ENCODE measurements at regions not wholly inside any gene's neighbourhood (a gene's known extent, or its start where the extent isn't known, plus 50 kb on each side); places are given as distances from the start of the nearest gene placed in this dataset.
"Not testable (repeated sequence)": the region's sequence is repeated elsewhere in the genome, so short reads cannot be mapped to it uniquely, and the experiment has no call there.

GRCh38 chr17:31605761-31606160 is 214.3 kb downstream of the RAB11FIP4 start:
- Histone ChIP-seq H3K36me3 (no peaks in the 10 kb centered on the region), H3K4me1 (no peaks in the 10 kb centered on the region), H3K27ac (no peak overlapping the region), H3K9ac (ENCODE audit: low read depth in 2 of 2, low read length in 2 of 2) (no peak overlapping the region), H3K4me3 (no peak overlapping the region), H3K27me3 (no peaks in the 10 kb centered on the region), H3K9me3 (no peaks in the 10 kb centered on the region)
- no peak for DNase-seq
- TF ChIP-seq, protein P1, sequence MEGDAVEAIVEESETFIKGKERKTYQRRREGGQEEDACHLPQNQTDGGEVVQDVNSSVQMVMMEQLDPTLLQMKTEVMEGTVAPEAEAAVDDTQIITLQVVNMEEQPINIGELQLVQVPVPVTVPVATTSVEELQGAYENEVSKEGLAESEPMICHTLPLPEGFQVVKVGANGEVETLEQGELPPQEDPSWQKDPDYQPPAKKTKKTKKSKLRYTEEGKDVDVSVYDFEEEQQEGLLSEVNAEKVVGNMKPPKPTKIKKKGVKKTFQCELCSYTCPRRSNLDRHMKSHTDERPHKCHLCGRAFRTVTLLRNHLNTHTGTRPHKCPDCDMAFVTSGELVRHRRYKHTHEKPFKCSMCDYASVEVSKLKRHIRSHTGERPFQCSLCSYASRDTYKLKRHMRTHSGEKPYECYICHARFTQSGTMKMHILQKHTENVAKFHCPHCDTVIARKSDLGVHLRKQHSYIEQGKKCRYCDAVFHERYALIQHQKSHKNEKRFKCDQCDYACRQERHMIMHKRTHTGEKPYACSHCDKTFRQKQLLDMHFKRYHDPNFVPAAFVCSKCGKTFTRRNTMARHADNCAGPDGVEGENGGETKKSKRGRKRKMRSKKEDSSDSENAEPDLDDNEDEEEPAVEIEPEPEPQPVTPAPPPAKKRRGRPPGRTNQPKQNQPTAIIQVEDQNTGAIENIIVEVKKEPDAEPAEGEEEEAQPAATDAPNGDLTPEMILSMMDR (IDR thresholded peaks at IDR 0.05): no peak
- intact Hi-C loops (cut with DNase I): no loop called here

DNA sequence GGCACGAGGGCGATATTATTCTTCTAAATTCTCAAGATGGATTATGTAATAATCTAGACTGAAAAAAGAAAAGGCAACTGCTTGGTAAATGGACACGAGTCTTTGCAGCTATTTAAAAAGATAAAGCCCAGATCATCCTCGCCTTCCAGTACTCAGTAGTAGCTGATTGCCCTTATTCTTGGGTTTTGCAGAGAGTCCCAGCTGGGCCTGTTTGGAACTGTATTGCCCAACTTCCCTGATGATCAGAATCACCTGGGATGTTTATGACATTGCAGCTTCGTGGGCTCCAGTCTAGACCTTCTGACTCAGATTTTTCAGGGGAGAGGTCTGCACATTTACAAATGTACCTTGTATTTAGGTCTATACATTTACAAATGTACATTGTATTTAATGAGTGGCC is 213.5 kb downstream of the RAB11FIP4 start:
- TF ChIP-seq, protein P1 (IDR thresholded peaks at IDR 0.05): no peak
- Histone ChIP-seq H3K4me1 (no peaks in the 10 kb centered on the region), H3K27ac (no peak overlapping the region), H3K27me3 (no peaks in the 10 kb centered on the region), H3K4me3 (no peak overlapping the region), H3K36me3 (no peaks in the 10 kb centered on the region), H3K9ac (ENCODE audit: low read depth in 2 of 2, low read length in 2 of 2) (no peak overlapping the region), H3K9me3 (no peaks in the 10 kb centered on the region)
- intact Hi-C loops (cut with DNase I): no loop called here
- DNase-seq: no peak

- H3K27me3 ChIP-seq; H3K4me1 ChIP-seq; H3K4me3 ChIP-seq; H3K36me3 ChIP-seq; H3K9ac ChIP-seq (ENCODE audit: low read depth in 2 of 2, low read length in 2 of 2); intact Hi-C loops (cut with DNase I); H3K27ac ChIP-seq; DNase-seq; H3K9me3 ChIP-seq: not testable (repeated sequence)
Observed at GRCh38 chr17:31600144-31600543, 208.7 kb downstream of the RAB11FIP4 start.

DNA sequence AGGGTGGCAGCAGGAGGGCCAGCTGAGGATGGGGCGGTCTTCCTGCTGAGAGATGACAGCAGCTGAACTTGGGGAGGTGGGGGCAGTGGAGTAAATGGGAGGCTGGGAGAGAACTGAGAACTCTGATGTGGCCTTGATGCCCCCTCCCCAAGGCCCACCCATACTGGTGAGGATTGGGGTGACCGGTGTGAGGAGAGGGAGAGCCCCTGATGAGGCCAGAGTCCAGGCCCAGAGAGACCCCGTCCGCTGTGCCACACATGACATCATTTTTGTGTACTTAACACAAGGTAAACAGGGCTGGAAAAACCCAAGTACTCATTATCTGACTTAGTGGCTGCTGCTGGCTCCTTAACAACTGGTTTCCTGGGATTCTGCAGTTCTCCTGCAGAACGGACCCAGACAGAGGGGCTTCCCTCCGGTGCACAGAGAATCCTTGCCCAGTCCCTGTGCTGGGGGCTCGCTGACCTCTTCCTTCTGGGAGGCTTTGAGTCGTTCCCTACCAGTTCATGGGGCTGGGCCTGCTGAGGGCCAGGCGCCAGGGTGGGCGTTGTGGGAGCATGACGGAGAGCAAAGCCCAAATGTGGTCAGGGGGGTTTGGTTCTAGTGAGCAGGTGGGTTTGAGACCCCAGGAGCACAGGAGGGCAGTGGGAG is 207.6 kb downstream of the RAB11FIP4 start:
- Histone ChIP-seq H3K9ac (ENCODE audit: low read depth in 2 of 2, low read length in 2 of 2) (no peak overlapping the region), H3K27me3 (no peaks in the 10 kb centered on the region), H3K9me3 (no peaks in the 10 kb centered on the region), H3K27ac (no peak overlapping the region), H3K36me3 (no peaks in the 10 kb centered on the region), H3K4me3 (no peak overlapping the region), H3K4me1 (no peaks in the 10 kb centered on the region)
- intact Hi-C loops (cut with DNase I): no loop called here
- TF ChIP-seq, protein P1 (IDR thresholded peaks at IDR 0.05): no peak
- no peak for DNase-seq

DNA sequence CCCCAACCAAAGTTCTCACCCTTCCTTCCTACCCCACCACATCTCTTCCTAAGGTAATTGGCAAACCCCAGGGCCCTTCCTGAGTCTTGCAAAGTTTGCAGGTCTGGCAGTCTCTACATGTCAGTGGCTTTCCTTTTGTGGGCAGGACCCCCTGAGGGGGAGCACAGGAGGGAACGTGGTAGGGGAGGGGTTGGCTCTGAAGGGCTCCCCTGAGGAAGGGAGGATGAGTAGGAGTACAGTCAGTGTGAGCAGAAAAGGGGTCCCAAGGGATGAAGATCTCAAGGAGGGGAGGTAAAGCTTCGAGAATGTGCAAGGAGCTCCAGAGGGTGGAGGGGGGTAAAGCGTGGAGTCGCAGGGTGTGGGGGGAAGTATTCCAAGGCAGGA is 206.9 kb downstream of the RAB11FIP4 start:
- Histone ChIP-seq H3K9me3 (no peaks in the 10 kb centered on the region), H3K27me3 (no peaks in the 10 kb centered on the region), H3K27ac (no peak overlapping the region), H3K4me1 (no peaks in the 10 kb centered on the region), H3K4me3 (no peak overlapping the region), H3K36me3 (no peaks in the 10 kb centered on the region), H3K9ac (ENCODE audit: low read depth in 2 of 2, low read length in 2 of 2) (no peak overlapping the region)
- intact Hi-C loops (cut with DNase I): no loop called here
- no peak for DNase-seq
- TF ChIP-seq, protein P1 (IDR thresholded peaks at IDR 0.05): no peak

DNA sequence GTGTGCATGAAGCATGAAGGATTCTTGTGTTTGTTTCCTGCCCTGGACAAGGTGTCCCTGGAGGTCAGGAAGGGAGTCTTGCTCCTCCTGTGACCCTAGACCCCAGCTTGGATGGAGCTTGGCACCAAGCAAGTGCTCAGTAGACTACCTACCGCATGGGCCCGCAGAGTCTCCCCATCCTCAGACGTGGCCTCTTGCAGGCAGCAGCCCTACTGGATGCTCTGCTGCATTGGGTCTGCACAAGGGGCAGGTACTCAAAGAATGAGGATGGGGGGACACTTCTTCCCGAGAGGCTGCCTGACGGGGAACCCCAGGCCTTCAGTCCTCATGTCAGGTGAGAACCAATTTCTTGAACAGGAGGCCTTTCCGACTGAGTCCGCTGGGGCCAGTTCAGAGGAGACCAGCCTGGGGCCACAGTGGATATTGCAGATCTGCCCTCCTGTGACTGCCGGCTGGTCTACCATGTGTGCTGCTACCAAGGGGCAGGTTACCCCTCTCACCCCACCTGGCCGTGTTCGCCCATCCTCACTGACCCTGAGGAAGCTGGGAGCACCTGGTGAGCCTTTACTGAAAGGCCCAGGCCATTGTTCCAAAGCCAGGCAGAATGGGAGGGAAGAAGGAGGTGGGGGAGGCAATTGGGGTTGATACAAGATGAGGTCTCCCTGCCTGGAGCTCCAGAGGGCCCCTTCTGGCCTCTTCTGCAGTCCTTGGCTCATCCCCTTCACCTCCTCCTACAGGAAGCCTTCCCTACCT is 206.3 kb downstream of the RAB11FIP4 start:
- TF ChIP-seq, protein P1 (IDR thresholded peaks at IDR 0.05): no peak
- Histone ChIP-seq H3K9me3 (no peaks in the 10 kb centered on the region), H3K4me1 (no peaks in the 10 kb centered on the region), H3K27me3 (no peaks in the 10 kb centered on the region), H3K9ac (ENCODE audit: low read depth in 2 of 2, low read length in 2 of 2) (no peak overlapping the region), H3K27ac (no peak overlapping the region), H3K36me3 (no peaks in the 10 kb centered on the region), H3K4me3 (no peak overlapping the region)
- intact Hi-C loops (cut with DNase I): no loop called here
- DNase-seq: no peak

All from colonic mucosa (tissue), 4 donors.